Suprapubic skin (tissue), 4 donors: ENCODE measurements at regions not wholly inside any gene's neighbourhood (a gene's known extent, or its start where the extent isn't known, plus 50 kb on each side); places are given as distances from the start of the nearest gene placed in this dataset.

Experiments used
- DNase-seq, 2 donors: peaks; one replicate each; pipeline ENCODE4 v3.0.0-alpha.2; 2019; ENCODE audit warnings: low spot score in 2 of 2
- H3K27ac ChIP-seq: fragments of 200-600 bp; sonication (generic); one replicate; pipeline ENCODE4 v1.5.1; 2019
- H3K27me3 ChIP-seq: fragments of 200-600 bp; sonication (generic); one replicate; pipeline ENCODE4 v1.5.1; 2019
- H3K36me3 ChIP-seq: fragments of 200-600 bp; sonication (generic); one replicate; pipeline ENCODE4 v1.5.1; 2019
- H3K4me1 ChIP-seq: fragments of 200-600 bp; sonication (generic); one replicate; pipeline ENCODE4 v1.5.1; 2019
- H3K4me3 ChIP-seq: fragments of 200-600 bp; sonication (generic); one replicate; pipeline ENCODE4 v1.5.1; 2019; ENCODE audit warnings: mild to moderate bottlenecking
- H3K9me3 ChIP-seq: fragments of 200-600 bp; sonication (generic); one replicate; pipeline ENCODE4 v1.5.1; 2019
- EP300 ChIP-seq: sonication (generic); formaldehyde crosslinking; IDR thresholded peaks from one replicate; pipeline ENCODE4 v1.6.1; 2017; ENCODE audit warnings: antibody characterized with exemption
- POLR2A ChIP-seq, 2 donors: fragments of 450-650 bp; IDR thresholded peaks; one replicate each; pipeline ENCODE4 v1.6.1; 2017; ENCODE audit warnings: antibody characterized with exemption in 2 of 2, mild to moderate bottlenecking in 2 of 2, moderate library complexity in 2 of 2
- POLR2AphosphoS5 ChIP-seq, 3 donors: sonication (generic); formaldehyde crosslinking; IDR thresholded peaks; one replicate each; pipeline ENCODE4 v1.6.1; 2017; ENCODE audit warnings: antibody characterized with exemption in 3 of 3
- WGBS: methylation state at CpG from one replicate; pipeline ENCODE4 v1.1.5; 2018; 5-methylcytosine and 5-hydroxymethylcytosine counted together
- TF ChIP-seq, protein P1 (sequence below), 2 donors: fragments of 200-600 bp in 1 of 2; fragments of 450-650 bp in 1 of 2; sonication (generic) in 1 of 2; IDR thresholded peaks; one replicate each; pipeline ENCODE4 v1.5.1; 2016 to 2019; ENCODE audit warnings: antibody characterized with exemption in 2 of 2, mild to moderate bottlenecking in 1 of 2, moderate library complexity in 1 of 2

DNA sequence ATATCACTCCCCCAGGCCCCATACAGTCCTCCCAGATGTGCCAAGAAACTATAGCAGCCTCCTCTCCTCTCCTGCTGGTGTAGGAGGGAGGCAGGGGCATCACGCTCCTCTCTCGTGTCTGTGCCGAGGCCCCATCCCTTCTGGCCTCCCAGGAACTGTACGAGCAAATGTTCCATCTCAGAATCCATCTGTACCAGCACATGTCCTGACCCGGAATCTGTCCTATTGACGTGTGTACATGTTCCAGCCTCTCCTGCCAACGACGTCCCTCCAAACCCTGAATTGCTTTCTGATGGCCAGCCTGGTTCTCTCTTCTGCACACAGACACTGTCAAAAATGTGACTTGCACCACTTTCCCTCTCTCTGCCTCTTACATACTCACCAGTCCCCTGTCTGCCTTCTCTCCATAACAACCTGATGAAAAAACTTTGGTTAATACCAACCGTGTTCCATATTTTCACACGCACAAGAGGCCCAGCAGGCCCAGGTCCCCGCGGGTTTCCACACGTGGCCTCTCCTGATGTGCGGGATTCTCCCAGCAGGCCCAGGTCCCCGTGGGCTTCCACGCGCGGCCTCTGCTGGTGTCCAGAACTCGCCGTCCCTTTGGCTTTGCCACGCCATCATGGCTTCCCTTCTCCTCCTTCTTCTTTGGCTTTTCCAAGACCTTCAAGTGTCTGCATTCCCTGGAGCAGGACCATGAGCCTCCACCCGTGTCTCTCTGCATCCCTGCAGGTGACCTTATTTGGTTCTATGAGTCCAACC, 125.2 kb upstream of the THBS2 start:
- no peak for DNase-seq
- Histone ChIP-seq H3K27me3 (no peaks in the 10 kb centered on the region), H3K9me3 (no peaks in the 10 kb centered on the region), H3K4me1 (no peaks in the 10 kb centered on the region), H3K27ac (no peak overlapping the region), H3K4me3 (no peak overlapping the region), H3K36me3 (no peaks in the 10 kb centered on the region)
- WGBS = 91% methylated on average over 22 of the region's 22 CpGs
- TF ChIP-seq POLR2AphosphoS5 (IDR thresholded peaks at IDR 0.05) (no peak), EP300 (no peak), POLR2A (IDR thresholded peaks at IDR 0.05) (no peak)
- TF ChIP-seq, protein P1, sequence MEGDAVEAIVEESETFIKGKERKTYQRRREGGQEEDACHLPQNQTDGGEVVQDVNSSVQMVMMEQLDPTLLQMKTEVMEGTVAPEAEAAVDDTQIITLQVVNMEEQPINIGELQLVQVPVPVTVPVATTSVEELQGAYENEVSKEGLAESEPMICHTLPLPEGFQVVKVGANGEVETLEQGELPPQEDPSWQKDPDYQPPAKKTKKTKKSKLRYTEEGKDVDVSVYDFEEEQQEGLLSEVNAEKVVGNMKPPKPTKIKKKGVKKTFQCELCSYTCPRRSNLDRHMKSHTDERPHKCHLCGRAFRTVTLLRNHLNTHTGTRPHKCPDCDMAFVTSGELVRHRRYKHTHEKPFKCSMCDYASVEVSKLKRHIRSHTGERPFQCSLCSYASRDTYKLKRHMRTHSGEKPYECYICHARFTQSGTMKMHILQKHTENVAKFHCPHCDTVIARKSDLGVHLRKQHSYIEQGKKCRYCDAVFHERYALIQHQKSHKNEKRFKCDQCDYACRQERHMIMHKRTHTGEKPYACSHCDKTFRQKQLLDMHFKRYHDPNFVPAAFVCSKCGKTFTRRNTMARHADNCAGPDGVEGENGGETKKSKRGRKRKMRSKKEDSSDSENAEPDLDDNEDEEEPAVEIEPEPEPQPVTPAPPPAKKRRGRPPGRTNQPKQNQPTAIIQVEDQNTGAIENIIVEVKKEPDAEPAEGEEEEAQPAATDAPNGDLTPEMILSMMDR (IDR thresholded peaks at IDR 0.05) = no peak

DNA sequence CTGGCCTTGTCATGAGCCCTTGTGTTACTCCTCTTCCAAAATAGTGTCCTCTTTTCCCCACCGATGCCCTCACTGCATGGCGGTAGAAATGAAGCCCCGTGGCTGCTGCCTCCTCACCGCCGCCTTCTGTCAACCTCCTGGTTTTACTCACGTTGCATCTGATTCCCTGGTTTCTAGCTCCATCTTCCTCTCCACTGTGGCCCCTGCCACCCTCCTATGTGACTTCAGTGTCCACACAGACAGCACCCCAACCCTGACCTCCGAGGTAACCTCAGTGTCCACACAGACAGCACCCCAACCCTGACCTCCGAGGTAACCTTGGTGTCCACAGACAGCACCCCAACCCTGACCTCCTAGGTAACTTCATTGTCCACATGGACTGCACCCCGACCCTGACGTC, 122.8 kb upstream of the THBS2 start:
- no peak overlapping the region for H3K27ac ChIP-seq
- no peaks in the 10 kb centered on the region for H3K36me3 ChIP-seq
- no peaks in the 10 kb centered on the region for H3K9me3 ChIP-seq
- H3K4me3 ChIP-seq = no peak overlapping the region
- TF ChIP-seq POLR2AphosphoS5 (IDR thresholded peaks at IDR 0.05) (no peak), EP300 (no peak), POLR2A (IDR thresholded peaks at IDR 0.05) (no peak)
- TF ChIP-seq, protein P1 (IDR thresholded peaks at IDR 0.05) = no peak
- peaks cover 4% of the 10 kb centered on the region for H3K4me1 ChIP-seq
- WGBS = 97% methylated on average over 10 of the region's 10 CpGs
- H3K27me3 ChIP-seq = no peaks in the 10 kb centered on the region
- DNase-seq = no peak

DNA sequence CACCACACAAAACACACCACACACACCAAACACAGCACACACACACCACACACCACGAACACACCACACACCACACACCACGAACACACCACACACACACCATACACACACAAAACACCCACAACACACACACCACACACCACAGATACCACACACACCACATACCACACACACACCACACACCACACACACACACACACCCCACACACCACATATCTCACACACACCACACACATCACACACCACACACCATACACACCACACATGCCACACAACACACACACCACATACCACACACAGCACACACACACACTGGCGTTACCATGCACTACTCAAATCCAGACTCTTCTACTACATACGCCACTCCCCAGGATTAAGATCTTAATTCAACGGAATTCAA, 118.9 kb upstream of the THBS2 start:
- Histone ChIP-seq H3K4me3 (no peak overlapping the region), H3K36me3 (no peaks in the 10 kb centered on the region), H3K27ac (no peak overlapping the region), H3K27me3 (no peaks in the 10 kb centered on the region), H3K4me1 (peaks cover 13% of the 10 kb centered on the region), H3K9me3 (no peaks in the 10 kb centered on the region)
- TF ChIP-seq EP300 (no peak), POLR2A (IDR thresholded peaks at IDR 0.05) (no peak), POLR2AphosphoS5 (IDR thresholded peaks at IDR 0.05) (no peak)
- TF ChIP-seq, protein P1 (IDR thresholded peaks at IDR 0.05) = no peak
- WGBS = 87% methylated on average over 4 of the region's 5 CpGs
- DNase-seq = no peak

DNA sequence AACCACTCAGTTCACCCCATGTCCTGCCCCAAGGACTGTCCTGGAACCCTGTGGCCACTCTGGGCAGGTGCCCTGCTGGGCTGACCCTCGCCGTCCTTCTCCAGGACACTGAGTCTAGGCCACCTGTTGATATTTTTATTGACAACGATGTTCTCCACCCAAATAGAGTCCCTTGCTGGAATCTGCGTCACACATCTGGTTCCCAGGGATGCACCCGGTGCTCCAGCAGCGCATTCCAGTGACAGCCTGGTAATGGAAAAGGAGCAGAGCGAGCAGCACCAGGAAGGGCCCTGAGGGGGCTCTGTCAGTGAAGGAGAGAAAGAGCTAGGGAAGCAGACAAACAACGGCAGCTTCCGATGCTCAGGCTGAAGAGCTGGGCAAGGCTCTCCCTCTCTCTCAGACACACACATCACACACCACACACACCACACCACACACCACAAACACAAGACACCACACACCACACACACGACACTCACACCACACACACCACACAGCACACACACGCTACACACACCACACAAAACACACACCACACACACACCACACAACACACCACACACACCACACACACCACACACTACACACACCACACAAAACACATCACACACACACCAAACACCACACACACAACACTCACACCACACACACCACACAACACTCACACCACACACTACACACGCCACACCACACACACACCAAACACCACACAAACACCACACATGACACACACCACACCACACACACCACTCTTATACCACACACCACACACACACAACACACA, 117.9 kb upstream of the THBS2 start:
- Histone ChIP-seq H3K27ac (peak overlapping the region; percentile 12), H3K36me3 (no peaks in the 10 kb centered on the region), H3K4me1 (peaks cover 13% of the 10 kb centered on the region), H3K4me3 (no peak overlapping the region), H3K9me3 (no peaks in the 10 kb centered on the region), H3K27me3 (no peaks in the 10 kb centered on the region)
- 56% methylated on average over 11 of the region's 12 CpGs for WGBS
- peak in 1 of 3 donors; percentile 58 for TF ChIP-seq POLR2AphosphoS5 (IDR thresholded peaks at IDR 0.05)
- no peak for TF ChIP-seq EP300
- DNase-seq = peak in 1 of 2 donors; percentile 79

DNA sequence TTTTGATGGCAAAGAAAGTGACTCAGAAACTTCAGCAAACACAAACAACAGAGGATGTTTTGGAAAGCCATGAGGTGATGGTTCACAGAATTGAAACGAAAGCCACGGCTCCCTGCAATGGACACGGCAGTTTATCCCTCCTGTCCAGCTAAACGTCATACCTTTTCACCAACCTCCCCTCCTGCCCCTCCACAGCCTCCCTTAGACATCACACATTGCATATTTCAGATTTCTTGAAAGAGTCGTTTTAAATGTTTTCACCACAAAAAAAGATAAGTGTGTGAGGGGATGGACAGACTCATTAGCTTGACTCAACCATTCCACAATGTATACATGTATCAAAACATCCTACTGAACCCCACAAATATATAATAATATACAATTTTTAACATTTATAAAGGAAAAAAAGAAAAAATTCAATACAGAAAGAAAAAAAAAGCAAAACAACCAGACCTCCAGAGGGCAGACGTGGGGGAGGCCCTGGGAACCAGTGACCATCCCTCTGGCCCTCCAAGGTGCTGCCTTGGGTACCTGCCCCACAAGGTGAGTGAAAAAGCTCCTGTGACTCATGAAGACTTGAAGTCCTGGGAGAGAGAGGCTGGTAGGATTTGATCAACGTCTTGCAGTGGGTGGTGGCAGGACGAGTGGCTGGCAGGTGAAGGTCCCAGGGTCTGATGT, 117.2 kb upstream of the THBS2 start:
- H3K27me3 ChIP-seq = no peaks in the 10 kb centered on the region
- H3K4me1 ChIP-seq = peaks cover 13% of the 10 kb centered on the region
- DNase-seq = no peak
- H3K9me3 ChIP-seq = no peaks in the 10 kb centered on the region
- no peak for TF ChIP-seq EP300
- no peak for TF ChIP-seq POLR2A (IDR thresholded peaks at IDR 0.05)
- TF ChIP-seq POLR2AphosphoS5 (IDR thresholded peaks at IDR 0.05) = no peak
- TF ChIP-seq, protein P1 (IDR thresholded peaks at IDR 0.05) = no peak
- H3K36me3 ChIP-seq = no peaks in the 10 kb centered on the region
- H3K4me3 ChIP-seq = no peak overlapping the region
- H3K27ac ChIP-seq = peak overlapping the region; percentile 12
- 60% methylated on average over 8 of the region's 8 CpGs for WGBS
